GM08714 (cell line): ENCODE measurements at regions not wholly inside any gene's neighbourhood (a gene's known extent, or its start where the extent isn't known, plus 50 kb on each side); places are given as distances from the start of the nearest gene placed in this dataset.

Source experiments
- H3K4me3 ChIP-seq: fragments of 200-500 bp; sonication (Bioruptor generic); 2 replicates; pipeline ENCODE4 v1.5.1; 2014; ENCODE audit warnings: mild to moderate bottlenecking, low read length, inconsistent platforms
- ZNF274 ChIP-seq: IDR thresholded peaks from 2 replicates; pipeline ENCODE4 v1.6.1; 2012; ENCODE audit warnings: mild to moderate bottlenecking, low read depth, low read length

- no peak for TF ChIP-seq ZNF274
These were observed 56.0 kb upstream of the HAND2 start for GRCh38 chr4:173585876-173586572.

GRCh38 chr4:173584506-173584905, 54.5 kb upstream of the HAND2 start:
- no peak overlapping the region for H3K4me3 ChIP-seq
- no peak for TF ChIP-seq ZNF274

More at GRCh38 chr4:173585876-173586572, 56.0 kb upstream of the HAND2 start:
- H3K4me3 ChIP-seq = no peak overlapping the region
